SW 1271 (cell line): ENCODE measurements at regions not wholly inside any gene's neighbourhood (a gene's known extent, or its start where the extent isn't known, plus 50 kb on each side); places are given as distances from the start of the nearest gene placed in this dataset.

Experiments
- DNase-seq, 2 experiments: peaks; one replicate each; lab custom pipeline; 2025; lab: John Stamatoyannopoulos, UW

- DNase-seq = no peak
These were observed 311.7 kb upstream of the DPH6 start for GRCh38 chr15:35857567-35858226.

- DNase-seq = no peak
These were observed 312.7 kb upstream of the DPH6 start for GRCh38 chr15:35858707-35859106.

- DNase-seq = no peak
These were observed 317.7 kb upstream of the DPH6 start for GRCh38 chr15:35863655-35864054.

- no peak for DNase-seq
These were observed 321.4 kb upstream of the DPH6 start for GRCh38 chr15:35867356-35867755.

GRCh38 chr15:35871282-35871681 lies 325.3 kb upstream of the DPH6 start:
- DNase-seq = no peak

GRCh38 chr15:35871812-35872211 lies 325.8 kb upstream of the DPH6 start:
- no peak for DNase-seq

- DNase-seq = no peak
These were observed 326.6 kb upstream of the DPH6 start for GRCh38 chr15:35872577-35872976.

- peak in 1 of 2 experiments; percentile 1 for DNase-seq
These were observed 328.4 kb upstream of the DPH6 start for GRCh38 chr15:35874260-35874905.

- no peak for DNase-seq
These were observed 330.8 kb upstream of the DPH6 start for GRCh38 chr15:35876762-35877161.

GRCh38 chr15:35880896-35881295 lies 334.9 kb upstream of the DPH6 start:
- no peak for DNase-seq

GRCh38 chr15:35885870-35886269 lies 339.9 kb upstream of the DPH6 start:
- DNase-seq = no peak

GRCh38 chr15:35886765-35887164 lies 340.8 kb upstream of the DPH6 start:
- DNase-seq = peak in 1 of 2 experiments; percentile 2

GRCh38 chr15:35888815-35889214 lies 342.9 kb upstream of the DPH6 start:
- DNase-seq = no peak

GRCh38 chr15:35907511-35907910 lies 361.5 kb upstream of the DPH6 start:
- DNase-seq = no peak

GRCh38 chr15:35909414-35909813 lies 363.4 kb upstream of the DPH6 start:
- DNase-seq = no peak

GRCh38 chr15:35910227-35910626 lies 364.3 kb upstream of the DPH6 start:
- DNase-seq = no peak

GRCh38 chr15:35911052-35911777 lies 365.2 kb upstream of the DPH6 start:
- DNase-seq = no peak

GRCh38 chr15:35912196-35912595 lies 366.2 kb upstream of the DPH6 start:
- no peak for DNase-seq

- no peak for DNase-seq
These were observed 368.6 kb upstream of the DPH6 start for GRCh38 chr15:35914573-35914972.

- DNase-seq = no peak
These were observed 375.1 kb upstream of the DPH6 start for GRCh38 chr15:35921046-35921445.

- DNase-seq = no peak
These were observed 379.5 kb upstream of the DPH6 start for GRCh38 chr15:35925275-35926006.

GRCh38 chr15:35926007-35926380 lies 380.0 kb upstream of the DPH6 start:
- DNase-seq = no peak

GRCh38 chr15:35928847-35929246 lies 382.9 kb upstream of the DPH6 start:
- no peak for DNase-seq
